Breast epithelium (tissue), 4 donors: ENCODE measurements at regions not wholly inside any gene's neighbourhood (a gene's known extent, or its start where the extent isn't known, plus 50 kb on each side); places are given as distances from the start of the nearest gene placed in this dataset.
A peak's percentile ranks its signal among the peaks of the same experiment; 100 is the strongest.

Experiments used
- DNase-seq, 2 donors: peaks; one replicate each; pipeline ENCODE4 v3.0.0-alpha.2; 2019; ENCODE audit warnings: low spot score in 2 of 2
- H3K27ac ChIP-seq, 2 donors: fragments of 200-600 bp; sonication (generic) in 1 of 2; one replicate each; pipeline ENCODE4 v1.5.1; 2016 to 2019; ENCODE audit warnings: mild to moderate bottlenecking in 1 of 2
- H3K27me3 ChIP-seq, 2 donors: fragments of 200-600 bp; sonication (generic) in 1 of 2; one replicate each; pipeline versions ENCODE4 v1.5.1 to v1.6.0; 2017 to 2019; ENCODE audit warnings: control low read depth in 1 of 2, mild to moderate bottlenecking in 1 of 2
- H3K36me3 ChIP-seq: fragments of 200-600 bp; one replicate; pipeline ENCODE4 v1.5.1; 2019
- H3K4me1 ChIP-seq, 2 donors: fragments of 200-600 bp; sonication (generic); one replicate each; pipeline ENCODE4 v1.5.1; 2016 to 2019; ENCODE audit warnings: control low read depth in 1 of 2
- H3K4me3 ChIP-seq, 3 donors: fragments of 200-600 bp; sonication (generic); 1 replicate in 2 of 3; 2 replicates in 1 of 3; pipeline ENCODE4 v1.5.1; 2016 to 2019; ENCODE audit warnings: mild to moderate bottlenecking in 3 of 3, moderate library complexity in 2 of 3
- H3K9me3 ChIP-seq, 2 donors: fragments of 200-600 bp; sonication (generic) in 1 of 2; one replicate each; pipeline ENCODE4 v1.5.1; 2016 to 2019; ENCODE audit warnings: control low read depth in 1 of 2
- POLR2A ChIP-seq: fragments of 450-650 bp; IDR thresholded peaks from one replicate; pipeline ENCODE4 v1.6.1; 2016; ENCODE audit warnings: antibody characterized with exemption, mild to moderate bottlenecking, moderate library complexity
- POLR2AphosphoS5 ChIP-seq, 3 donors: sonication (generic); formaldehyde crosslinking; IDR thresholded peaks; one replicate each; pipeline ENCODE4 v1.6.1; 2017; ENCODE audit warnings: antibody characterized with exemption in 3 of 3
- intact Hi-C: fragments of 100-400 bp; cut with DNase I; formaldehyde crosslinking; loops from one replicate; pipeline ENCODE4 v1.15.1; 2023; ENCODE audit warnings: low total_unique reads
- TF ChIP-seq, protein P1 (sequence below), 3 donors: fragments of 450-650 bp; IDR thresholded peaks; one replicate each; pipeline ENCODE4 v1.5.1; 2016 to 2017; ENCODE audit warnings: antibody characterized with exemption in 3 of 3, mild to moderate bottlenecking in 3 of 3, moderate library complexity in 3 of 3

DNA sequence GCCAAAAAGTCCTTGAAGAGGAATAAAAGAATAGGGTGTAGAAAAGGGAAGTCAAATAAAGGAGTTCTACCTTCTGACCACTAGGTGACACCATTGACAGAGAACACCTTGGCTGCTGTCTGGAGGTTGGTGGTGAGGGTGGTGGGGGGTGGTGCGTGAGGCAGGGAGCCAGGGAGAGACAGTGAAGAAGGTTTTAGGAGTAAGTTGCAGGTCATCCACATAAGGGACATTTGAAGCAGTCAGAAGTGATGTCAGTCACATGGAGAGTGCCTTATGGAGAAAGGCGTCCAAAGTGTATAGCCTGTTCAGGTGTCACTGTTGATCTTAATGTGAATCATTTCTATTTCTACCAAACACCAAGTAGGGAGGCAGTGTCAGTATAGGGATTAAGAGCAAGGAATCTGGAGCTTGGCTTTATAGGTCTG lies 279.3 kb upstream of the DDHD1 start:
- DNase-seq = no peak
- TF ChIP-seq POLR2A = no peak
- no peak for TF ChIP-seq POLR2AphosphoS5 (IDR thresholded peaks at IDR 0.05)
- TF ChIP-seq, protein P1, sequence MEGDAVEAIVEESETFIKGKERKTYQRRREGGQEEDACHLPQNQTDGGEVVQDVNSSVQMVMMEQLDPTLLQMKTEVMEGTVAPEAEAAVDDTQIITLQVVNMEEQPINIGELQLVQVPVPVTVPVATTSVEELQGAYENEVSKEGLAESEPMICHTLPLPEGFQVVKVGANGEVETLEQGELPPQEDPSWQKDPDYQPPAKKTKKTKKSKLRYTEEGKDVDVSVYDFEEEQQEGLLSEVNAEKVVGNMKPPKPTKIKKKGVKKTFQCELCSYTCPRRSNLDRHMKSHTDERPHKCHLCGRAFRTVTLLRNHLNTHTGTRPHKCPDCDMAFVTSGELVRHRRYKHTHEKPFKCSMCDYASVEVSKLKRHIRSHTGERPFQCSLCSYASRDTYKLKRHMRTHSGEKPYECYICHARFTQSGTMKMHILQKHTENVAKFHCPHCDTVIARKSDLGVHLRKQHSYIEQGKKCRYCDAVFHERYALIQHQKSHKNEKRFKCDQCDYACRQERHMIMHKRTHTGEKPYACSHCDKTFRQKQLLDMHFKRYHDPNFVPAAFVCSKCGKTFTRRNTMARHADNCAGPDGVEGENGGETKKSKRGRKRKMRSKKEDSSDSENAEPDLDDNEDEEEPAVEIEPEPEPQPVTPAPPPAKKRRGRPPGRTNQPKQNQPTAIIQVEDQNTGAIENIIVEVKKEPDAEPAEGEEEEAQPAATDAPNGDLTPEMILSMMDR (IDR thresholded peaks at IDR 0.05) = peak; percentile 26 to 50 (median 29)
- intact Hi-C loops = no loop called here
- Histone ChIP-seq H3K4me3 (no peak overlapping the region), H3K27ac (no peak overlapping the region), H3K27me3 (no peaks in the 10 kb centered on the region), H3K36me3 (no peaks in the 10 kb centered on the region), H3K9me3 (no peaks in the 10 kb centered on the region), H3K4me1 (no peaks in the 10 kb centered on the region)

DNA sequence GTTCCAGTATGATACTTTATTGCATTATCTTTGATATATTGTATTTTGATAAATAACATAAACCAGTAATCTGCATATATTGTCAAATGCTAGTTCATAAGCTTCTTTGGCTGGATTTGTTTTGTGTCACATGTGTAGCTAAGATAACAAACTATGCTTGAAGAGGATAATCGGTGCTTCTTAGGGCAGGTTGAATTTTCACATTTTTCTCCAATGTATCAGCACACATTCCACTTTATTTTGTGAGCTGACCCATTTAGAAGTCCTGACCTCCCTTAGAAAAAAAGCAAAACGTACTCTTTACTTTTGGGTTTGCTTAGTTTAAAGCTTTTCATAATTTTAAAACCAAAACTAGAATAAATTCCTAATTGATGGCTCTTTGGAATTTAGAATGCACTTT lies 277.7 kb upstream of the DDHD1 start:
- Histone ChIP-seq H3K36me3 (no peaks in the 10 kb centered on the region), H3K27me3 (no peaks in the 10 kb centered on the region), H3K4me3 (no peak overlapping the region), H3K27ac (no peak overlapping the region), H3K9me3 (no peaks in the 10 kb centered on the region), H3K4me1 (no peaks in the 10 kb centered on the region)
- intact Hi-C loops = no loop called here
- TF ChIP-seq, protein P1 (IDR thresholded peaks at IDR 0.05) = no peak
- TF ChIP-seq POLR2AphosphoS5 (IDR thresholded peaks at IDR 0.05) = no peak
- DNase-seq = no peak

DNA sequence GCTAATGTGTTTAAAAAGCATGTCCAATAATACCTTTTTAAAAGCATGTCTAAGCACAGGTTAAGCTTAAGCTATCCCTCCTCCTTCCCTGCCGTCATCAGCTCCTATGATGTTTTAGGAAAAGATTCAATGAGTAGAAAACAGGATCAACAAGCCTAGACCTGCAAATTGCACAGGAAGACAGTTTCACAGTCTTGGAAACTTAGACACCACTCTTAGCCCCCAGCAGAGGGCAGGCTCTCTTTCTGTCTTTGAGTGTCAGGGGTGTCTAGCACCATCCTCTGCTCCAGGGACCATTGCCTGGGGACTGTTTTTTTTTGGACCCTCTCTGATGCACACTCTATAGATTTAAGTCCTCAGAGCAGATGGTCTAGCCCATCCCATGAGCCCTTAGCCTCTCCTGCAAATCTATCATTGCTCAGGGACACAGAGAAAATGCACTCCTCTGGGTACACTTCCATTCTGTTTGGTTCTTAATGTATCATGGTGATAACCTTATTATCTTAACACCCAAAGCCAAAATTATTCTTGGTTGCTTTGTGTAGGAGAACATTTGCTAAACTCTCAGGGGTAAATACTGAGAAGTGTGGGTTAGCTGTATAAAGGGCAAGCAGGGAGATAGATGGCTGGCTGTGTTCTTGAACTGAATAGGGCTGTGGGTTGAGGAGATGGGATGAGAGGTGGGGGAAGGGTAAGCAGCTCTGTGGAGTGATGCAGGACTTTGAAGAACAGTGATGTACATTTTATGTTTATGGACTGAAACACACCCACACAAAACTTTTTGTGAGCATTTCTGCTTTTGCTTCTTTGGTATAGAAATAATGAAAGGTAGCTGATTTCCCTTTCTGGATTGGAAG lies 259.9 kb upstream of the DDHD1 start:
- Histone ChIP-seq H3K4me1 (no peaks in the 10 kb centered on the region), H3K36me3 (no peaks in the 10 kb centered on the region), H3K9me3 (peaks cover 0 to 3% of the 10 kb centered on the region in 2 donors), H3K27me3 (no peaks in the 10 kb centered on the region), H3K27ac (no peak overlapping the region), H3K4me3 (no peak overlapping the region)
- no peak for DNase-seq
- TF ChIP-seq POLR2AphosphoS5 (IDR thresholded peaks at IDR 0.05) = no peak
- TF ChIP-seq, protein P1 (IDR thresholded peaks at IDR 0.05) = no peak
- TF ChIP-seq POLR2A = no peak
- intact Hi-C loops = no loop called here

DNA sequence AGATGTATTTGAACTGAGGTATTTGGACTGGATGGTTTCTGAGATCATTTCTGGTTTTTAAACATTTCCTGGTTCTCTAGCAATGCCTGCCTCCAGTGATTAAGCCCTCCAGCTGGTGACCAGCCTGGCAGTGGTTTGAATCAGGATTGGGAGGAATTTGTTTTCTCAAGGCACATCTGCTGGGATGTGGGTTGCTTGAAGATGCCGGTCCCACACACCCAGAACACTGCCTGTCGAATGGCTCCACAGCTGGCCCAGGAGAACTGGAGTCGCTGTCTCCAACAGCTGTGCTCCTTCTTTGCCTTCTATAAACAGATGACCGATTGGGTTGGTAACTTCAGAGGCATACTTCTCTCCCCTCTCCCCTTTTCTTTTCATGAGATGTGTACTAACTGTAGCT lies 258.0 kb upstream of the DDHD1 start:
- TF ChIP-seq POLR2AphosphoS5 (IDR thresholded peaks at IDR 0.05) (no peak), POLR2A (no peak)
- TF ChIP-seq, protein P1 (IDR thresholded peaks at IDR 0.05) = no peak
- Histone ChIP-seq H3K4me1 (no peaks in the 10 kb centered on the region), H3K27me3 (no peaks in the 10 kb centered on the region), H3K27ac (no peak overlapping the region), H3K36me3 (no peaks in the 10 kb centered on the region), H3K4me3 (no peak overlapping the region), H3K9me3 (no peaks in the 10 kb centered on the region)
- no peak for DNase-seq
- intact Hi-C loops = no loop called here

DNA sequence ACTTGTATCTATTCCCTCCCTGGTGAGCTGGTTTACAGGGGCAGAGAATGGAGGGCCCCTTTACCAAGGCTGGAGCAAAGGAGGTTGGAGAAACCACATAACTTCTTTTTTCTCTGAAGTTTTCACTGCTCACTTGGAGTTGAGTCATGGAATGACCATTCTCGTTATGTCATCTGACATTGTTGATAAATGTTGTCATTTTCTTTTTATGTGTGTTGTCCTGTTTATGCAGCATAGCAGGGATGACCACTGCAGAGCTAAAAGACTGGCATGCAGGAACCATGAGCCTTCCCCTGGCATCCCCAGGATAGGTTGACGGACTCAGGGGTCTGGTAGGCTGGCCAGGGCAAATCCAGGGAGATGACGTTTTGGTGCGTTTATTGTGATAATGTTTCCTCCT lies 256.8 kb upstream of the DDHD1 start:
- no peak for DNase-seq
- no peaks in the 10 kb centered on the region for H3K27me3 ChIP-seq
- H3K4me3 ChIP-seq = no peak overlapping the region
- intact Hi-C loops = no loop called here
- TF ChIP-seq, protein P1 (IDR thresholded peaks at IDR 0.05) = no peak
- TF ChIP-seq POLR2A = no peak
- TF ChIP-seq POLR2AphosphoS5 (IDR thresholded peaks at IDR 0.05) = no peak
- H3K36me3 ChIP-seq = no peaks in the 10 kb centered on the region
- no peaks in the 10 kb centered on the region for H3K4me1 ChIP-seq
- H3K9me3 ChIP-seq = no peaks in the 10 kb centered on the region
- H3K27ac ChIP-seq = no peak overlapping the region
